HEK293 (cell line): ENCODE measurements at regions not wholly inside any gene's neighbourhood (a gene's known extent, or its start where the extent isn't known, plus 50 kb on each side); places are given as distances from the start of the nearest gene placed in this dataset.

ENCODE experiments used
- CTCF ChIA-PET: fragments of 350-600 bp; formaldehyde crosslinking; extraction: SDS; loops from one replicate; lab custom pipeline; 2021; ENCODE audit warnings: antibody characterized with exemption; lab: Yijun Ruan, JAX
- POLR2A ChIA-PET: fragments of 300-600 bp; formaldehyde crosslinking; extraction: SDS; loops from one replicate; lab custom pipeline; 2020; ENCODE audit warnings: antibody characterized with exemption, inconsistent platforms; lab: Yijun Ruan, JAX
- H3K27ac ChIP-seq: fragments of 200-500 bp; sonication (Bioruptor generic); 2 replicates; pipeline ENCODE4 v1.5.1; 2014; ENCODE audit warnings: low read depth, low read length, control low read depth, inconsistent platforms; ENCODE audit errors: extremely low read depth
- H3K36me3 ChIP-seq, 2 experiments: fragments of 200-500 bp in 1 of 2; sonication (Bioruptor generic) in 1 of 2; 1 replicate in 1 of 2; 2 replicates in 1 of 2; pipeline ENCODE4 v1.5.1; 2014 to 2017; ENCODE audit warnings: inconsistent platforms in 2 of 2, low read length in 2 of 2; ENCODE audit not compliant: control insufficient read depth in 2 of 2, insufficient read depth in 1 of 2
- H3K4me1 ChIP-seq: fragments of 200-500 bp; sonication (Bioruptor generic); 2 replicates; pipeline ENCODE4 v1.5.1; 2014; ENCODE audit warnings: mild to moderate bottlenecking, low read length, inconsistent platforms; ENCODE audit not compliant: control insufficient read depth, insufficient read depth
- H3K4me3 ChIP-seq: 2 replicates; pipeline ENCODE4 v1.5.1; 2011; ENCODE audit warnings: low read depth, mild to moderate bottlenecking, control low read depth, low read length, moderate library complexity
- H3K9me3 ChIP-seq: fragments of 200-500 bp; sonication (Bioruptor generic); 2 replicates; pipeline ENCODE4 v1.5.1; 2014; ENCODE audit warnings: low read depth, low read length, inconsistent platforms; ENCODE audit not compliant: control insufficient read depth, insufficient read depth
- BCL11A ChIP-seq: fragments of 450-650 bp; formaldehyde crosslinking; IDR thresholded peaks from 2 replicates; pipeline ENCODE4 v1.5.1; 2016; ENCODE audit warnings: low read depth, missing biosample characterization, missing genetic modification characterization
- GLIS1 ChIP-seq: fragments of 450-650 bp; formaldehyde crosslinking; IDR thresholded peaks from 2 replicates; pipeline ENCODE4 v1.5.1; 2016; ENCODE audit warnings: missing biosample characterization, missing genetic modification characterization
- HOXC10 ChIP-seq: sonication (generic); formaldehyde crosslinking; IDR thresholded peaks from 2 replicates; pipeline ENCODE4 v1.8.1; 2023; ENCODE audit warnings: mild to moderate bottlenecking, missing genetic modification reagents
- IKZF3 ChIP-seq: fragments of 450-650 bp; IDR thresholded peaks from 2 replicates; pipeline ENCODE4 v1.5.0; 2018; ENCODE audit warnings: missing biosample characterization, mild to moderate bottlenecking, missing genetic modification characterization, moderate library complexity
- MZF1 ChIP-seq: fragments of 450-650 bp; formaldehyde crosslinking; IDR thresholded peaks from 2 replicates; pipeline ENCODE4 v1.5.1; 2017; ENCODE audit warnings: missing biosample characterization, missing genetic modification characterization, borderline replicate concordance
- REST ChIP-seq: fragments of 450-650 bp; formaldehyde crosslinking; IDR thresholded peaks from 2 replicates; pipeline ENCODE4 v1.5.1; 2016; ENCODE audit warnings: missing biosample characterization, missing genetic modification characterization
- SCRT1 ChIP-seq: fragments of 450-650 bp; formaldehyde crosslinking; IDR thresholded peaks from 2 replicates; pipeline ENCODE4 v1.5.1; 2016; ENCODE audit warnings: missing biosample characterization, missing genetic modification characterization, borderline replicate concordance
- TRIM28 ChIP-seq: IDR thresholded peaks from 2 replicates; pipeline ENCODE4 v1.6.1; 2011; ENCODE audit warnings: low read length, control low read depth, borderline replicate concordance
- ZNF239 ChIP-seq: fragments of 450-650 bp; formaldehyde crosslinking; IDR thresholded peaks from 2 replicates; pipeline ENCODE4 v1.5.1; 2016; ENCODE audit warnings: missing biosample characterization, missing genetic modification characterization
- ZNF280C ChIP-seq: fragments of 450-650 bp; formaldehyde crosslinking; IDR thresholded peaks from 2 replicates; pipeline ENCODE4 v1.5.1; 2016; ENCODE audit warnings: missing biosample characterization, missing genetic modification characterization
- ZNF391 ChIP-seq: fragments of 450-650 bp; formaldehyde crosslinking; IDR thresholded peaks from 2 replicates; pipeline ENCODE4 v1.5.1; 2016; ENCODE audit warnings: low read depth, missing biosample characterization, missing genetic modification characterization, borderline replicate concordance
- ZNF398 ChIP-seq: fragments of 450-650 bp; formaldehyde crosslinking; IDR thresholded peaks from 2 replicates; pipeline ENCODE4 v1.5.1; 2017; ENCODE audit warnings: missing biosample characterization, missing genetic modification characterization
- ZNF449 ChIP-seq: fragments of 450-650 bp; formaldehyde crosslinking; IDR thresholded peaks from 2 replicates; pipeline ENCODE4 v1.5.1; 2017; ENCODE audit warnings: missing biosample characterization, mild to moderate bottlenecking, missing genetic modification characterization, moderate library complexity
- ZNF521 ChIP-seq: fragments of 450-650 bp; formaldehyde crosslinking; IDR thresholded peaks from 2 replicates; pipeline ENCODE4 v1.5.1; 2017; ENCODE audit warnings: missing biosample characterization, mild to moderate bottlenecking, missing genetic modification characterization
- ZNF660 ChIP-seq: fragments of 450-650 bp; IDR thresholded peaks from 2 replicates; pipeline ENCODE4 v1.5.1; 2018; ENCODE audit warnings: missing biosample characterization, mild to moderate bottlenecking, missing genetic modification characterization
- ZNF747 ChIP-seq: fragments of 450-650 bp; formaldehyde crosslinking; IDR thresholded peaks from 2 replicates; pipeline ENCODE4 v1.5.1; 2016; ENCODE audit warnings: missing biosample characterization, missing genetic modification characterization
- ZNF785 ChIP-seq: fragments of 450-650 bp; formaldehyde crosslinking; IDR thresholded peaks from 2 replicates; pipeline ENCODE4 v1.5.1; 2016; ENCODE audit warnings: missing biosample characterization, missing genetic modification characterization
- ZSCAN23 ChIP-seq: fragments of 450-650 bp; formaldehyde crosslinking; IDR thresholded peaks from 2 replicates; pipeline ENCODE4 v1.5.1; 2016; ENCODE audit warnings: missing biosample characterization, missing genetic modification characterization

- no peak for TF ChIP-seq ZNF398 (tag by site-specific recombination)
Observed at GRCh38 chr1:78833491-78833890, 173.0 kb downstream of the ADGRL4 start (continued).

- Histone ChIP-seq H3K36me3 (no peaks in the 10 kb centered on the region), H3K4me1 (no peaks in the 10 kb centered on the region), H3K4me3 (no peak overlapping the region), H3K9me3 (no peaks in the 10 kb centered on the region), H3K27ac (no peak overlapping the region)
- ChIA-PET POLR2A (no interaction called here), CTCF (interaction anchor here (0.7 kb wide), 1 partner anchor 23 kb away, joined by 4 read pairs; no protein-coding TSS in a partner anchor)
- no peak for TF ChIP-seq ZNF660 (tag by site-specific recombination)
- TF ChIP-seq ZNF521 (tag by site-specific recombination) = no peak
Observed at GRCh38 chr1:78834201-78834741, 172.3 kb downstream of the ADGRL4 start.

- peaks cover 7% of the 10 kb centered on the region; the same call in 1 of the 2 replicates for H3K4me1 ChIP-seq
- H3K36me3 ChIP-seq = no peaks in the 10 kb centered on the region
- H3K27ac ChIP-seq = no peak overlapping the region
- H3K9me3 ChIP-seq = no peaks in the 10 kb centered on the region
- POLR2A ChIA-PET = no interaction called here
- H3K4me3 ChIP-seq = no peak overlapping the region
- no peak for TF ChIP-seq TRIM28
- no peak for TF ChIP-seq REST (tag by site-specific recombination)
- no peak for TF ChIP-seq MZF1 (tag by site-specific recombination)
- TF ChIP-seq ZNF391 (tag by site-specific recombination) = no peak
- TF ChIP-seq ZSCAN23 = no peak
- TF ChIP-seq ZNF785 (tag by site-specific recombination) = no peak
- TF ChIP-seq ZNF280C = no peak
- TF ChIP-seq ZNF239 (tag by site-specific recombination) = no peak
- no peak for TF ChIP-seq BCL11A
- no peak for TF ChIP-seq SCRT1 (tag by site-specific recombination)
- TF ChIP-seq GLIS1 (tag by site-specific recombination) = no peak
- no peak for TF ChIP-seq IKZF3 (tag by site-specific recombination)
- no peak for TF ChIP-seq ZNF449 (tag by site-specific recombination)
- no peak for TF ChIP-seq HOXC10 (CRISPR knock-in tag)
- no peak for TF ChIP-seq ZNF747 (tag by site-specific recombination)
- TF ChIP-seq, all 188 proteins: peak for 0
- CTCF ChIA-PET = no interaction called here
Observed at GRCh38 chr1:78836726-78837125, 169.8 kb downstream of the ADGRL4 start.
